ENCODE measurements at regions not wholly inside any gene's neighbourhood (a gene's known extent, or its start where the extent isn't known, plus 50 kb on each side); places are given as distances from the start of the nearest gene placed in this dataset.

DNA sequence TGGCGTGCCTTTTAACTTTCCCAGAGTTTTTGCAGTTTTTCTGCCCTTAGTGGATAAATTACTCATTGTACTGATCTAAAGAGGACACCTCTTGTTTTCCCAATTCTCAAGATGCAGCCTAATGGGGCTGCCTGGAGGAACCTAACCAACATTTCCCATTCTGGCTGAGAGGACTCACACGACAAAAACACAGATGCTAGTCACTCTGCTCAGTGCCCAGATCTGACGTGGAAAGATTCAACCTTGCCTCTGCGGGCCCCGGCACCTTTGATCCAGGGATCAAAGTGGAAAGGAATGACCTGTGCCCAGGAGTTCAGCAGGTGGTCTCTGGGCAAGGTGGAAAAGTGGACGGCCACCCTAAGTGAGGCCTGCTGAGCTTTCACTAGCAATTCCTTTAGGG is 162.4 kb upstream of the FMN2 start:
- H3K27me3 Mint-ChIP-seq, result no peaks in the 10 kb centered on the region
- ATAC-seq (no peak), DNase-seq (no peak)
- intact Hi-C loops (cut with micrococcal nuclease), result no loop called here
- TF ChIP-seq, protein P1, sequence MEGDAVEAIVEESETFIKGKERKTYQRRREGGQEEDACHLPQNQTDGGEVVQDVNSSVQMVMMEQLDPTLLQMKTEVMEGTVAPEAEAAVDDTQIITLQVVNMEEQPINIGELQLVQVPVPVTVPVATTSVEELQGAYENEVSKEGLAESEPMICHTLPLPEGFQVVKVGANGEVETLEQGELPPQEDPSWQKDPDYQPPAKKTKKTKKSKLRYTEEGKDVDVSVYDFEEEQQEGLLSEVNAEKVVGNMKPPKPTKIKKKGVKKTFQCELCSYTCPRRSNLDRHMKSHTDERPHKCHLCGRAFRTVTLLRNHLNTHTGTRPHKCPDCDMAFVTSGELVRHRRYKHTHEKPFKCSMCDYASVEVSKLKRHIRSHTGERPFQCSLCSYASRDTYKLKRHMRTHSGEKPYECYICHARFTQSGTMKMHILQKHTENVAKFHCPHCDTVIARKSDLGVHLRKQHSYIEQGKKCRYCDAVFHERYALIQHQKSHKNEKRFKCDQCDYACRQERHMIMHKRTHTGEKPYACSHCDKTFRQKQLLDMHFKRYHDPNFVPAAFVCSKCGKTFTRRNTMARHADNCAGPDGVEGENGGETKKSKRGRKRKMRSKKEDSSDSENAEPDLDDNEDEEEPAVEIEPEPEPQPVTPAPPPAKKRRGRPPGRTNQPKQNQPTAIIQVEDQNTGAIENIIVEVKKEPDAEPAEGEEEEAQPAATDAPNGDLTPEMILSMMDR (IDR thresholded peaks at IDR 0.05), result no peak
- no peaks in the 10 kb centered on the region for H3K4me1 Mint-ChIP-seq (ENCODE audit: low read depth)
- H3K9me3 Mint-ChIP-seq, result no peaks in the 10 kb centered on the region
- ChIA-PET CTCF (interaction anchor here (1.3 kb wide), 1 partner anchor 22 kb away, joined by 4 read pairs; no protein-coding TSS in a partner anchor), POLR2A (no interaction called here)
- H3K36me3 Mint-ChIP-seq (ENCODE audit: low read depth), result no peaks in the 10 kb centered on the region
- H3K4me3 Mint-ChIP-seq, result no peak overlapping the region
- H3K27ac Mint-ChIP-seq, result no peak overlapping the region

DNA sequence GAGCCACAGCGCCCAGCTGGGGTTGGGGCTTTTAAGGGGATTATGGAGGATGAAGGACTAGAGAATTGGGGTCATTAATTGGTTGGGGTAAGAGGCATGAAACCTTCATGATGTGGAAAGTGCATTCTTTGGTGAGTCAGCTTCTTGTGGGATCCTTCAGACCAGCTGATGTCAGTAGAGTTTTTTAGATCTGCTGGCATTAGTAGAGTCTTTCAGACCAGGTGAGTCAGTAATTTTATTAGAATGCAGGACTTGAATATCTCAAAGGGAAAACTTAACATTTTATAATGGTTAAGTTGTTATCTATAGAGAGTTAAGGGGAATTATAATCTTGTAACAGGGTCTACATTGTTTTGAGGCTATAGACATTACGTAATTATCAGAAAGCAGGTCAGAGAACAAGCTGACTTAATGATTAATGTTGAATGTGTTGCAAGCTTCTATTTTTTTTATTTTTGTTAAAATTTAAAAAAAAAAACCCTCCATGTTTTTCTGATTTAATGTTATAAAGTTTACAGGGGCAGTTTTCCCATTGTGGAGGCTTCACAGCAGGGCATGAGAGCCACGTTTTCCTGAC is 160.9 kb upstream of the FMN2 start:
- intact Hi-C loops (cut with micrococcal nuclease), result no loop called here
- H3K27me3 Mint-ChIP-seq, result no peaks in the 10 kb centered on the region
- ChIA-PET CTCF (no interaction called here), POLR2A (no interaction called here)
- DNase-seq, result no peak
- no peaks in the 10 kb centered on the region for H3K36me3 Mint-ChIP-seq (ENCODE audit: low read depth)
- no peak for ATAC-seq
- TF ChIP-seq, protein P1 (IDR thresholded peaks at IDR 0.05), result no peak
- no peaks in the 10 kb centered on the region for H3K4me1 Mint-ChIP-seq (ENCODE audit: low read depth)
- no peaks in the 10 kb centered on the region for H3K9me3 Mint-ChIP-seq
- H3K27ac Mint-ChIP-seq, result no peak overlapping the region
- H3K4me3 Mint-ChIP-seq, result no peak overlapping the region

DNA sequence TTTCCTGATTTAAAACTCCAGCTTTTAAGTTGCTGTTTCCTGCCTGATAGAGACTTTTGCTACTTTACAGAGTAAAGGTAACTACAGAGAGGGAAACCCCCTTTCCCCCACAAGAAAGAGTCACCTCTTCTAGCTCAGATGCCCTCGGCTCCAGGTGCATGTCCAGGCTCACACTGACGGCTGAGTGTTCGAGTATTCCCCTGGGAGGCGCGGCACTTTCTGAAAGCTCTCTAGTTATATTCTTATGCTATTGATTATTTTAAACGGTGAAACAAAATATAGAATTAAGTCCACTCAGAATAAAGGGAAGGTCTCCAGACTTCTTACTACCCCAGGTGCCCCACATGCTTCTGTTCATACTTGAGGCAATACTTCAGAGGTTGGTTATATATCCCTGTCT is 160.3 kb upstream of the FMN2 start:
- Mint-ChIP-seq H3K27ac (no peak overlapping the region), H3K9me3 (no peaks in the 10 kb centered on the region), H3K36me3 (ENCODE audit: low read depth) (no peaks in the 10 kb centered on the region), H3K4me3 (no peak overlapping the region), H3K4me1 (ENCODE audit: low read depth) (no peaks in the 10 kb centered on the region), H3K27me3 (no peaks in the 10 kb centered on the region)
- no peak for ATAC-seq
- intact Hi-C loops (cut with micrococcal nuclease), result no loop called here
- ChIA-PET CTCF (interaction anchor here (1.2 to 1.6 kb wide), 2 partner anchors 21 to 34 kb away, joined by 4 to 6 read pairs; no protein-coding TSS in a partner anchor), POLR2A (no interaction called here)
- DNase-seq, result no peak
- TF ChIP-seq, protein P1 (IDR thresholded peaks at IDR 0.05), result no peak

DNA sequence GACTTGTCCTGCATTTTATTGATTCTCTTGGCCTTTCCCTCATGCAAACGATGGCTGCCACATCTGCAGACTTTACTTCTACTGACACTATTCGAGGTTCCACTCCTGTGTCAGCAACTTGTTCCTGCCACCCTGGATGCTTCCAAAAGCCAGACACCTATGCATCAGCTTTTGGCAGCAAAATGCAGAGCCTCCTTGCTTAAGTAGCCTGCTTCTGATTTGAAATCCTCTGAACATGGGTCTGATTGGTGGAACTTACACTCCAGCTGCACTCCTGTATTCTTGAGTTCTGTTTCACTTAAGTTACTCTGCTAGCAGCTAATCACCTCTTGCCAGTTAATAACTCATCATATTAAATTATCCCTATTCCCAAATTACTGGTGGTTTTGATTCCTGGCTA is 152.1 kb upstream of the FMN2 start:
- Mint-ChIP-seq H3K27ac (no peak overlapping the region), H3K36me3 (ENCODE audit: low read depth) (no peaks in the 10 kb centered on the region), H3K9me3 (peaks cover 10% of the 10 kb centered on the region), H3K4me3 (no peak overlapping the region), H3K4me1 (ENCODE audit: low read depth) (no peaks in the 10 kb centered on the region), H3K27me3 (peaks cover 2% of the 10 kb centered on the region)
- ChIA-PET CTCF (interaction anchor here (1.1 kb wide), 1 partner anchor 11 kb away, joined by 4 read pairs; no protein-coding TSS in a partner anchor), POLR2A (no interaction called here)
- ATAC-seq (no peak), DNase-seq (no peak)
- intact Hi-C loops (cut with micrococcal nuclease), result no loop called here
- TF ChIP-seq, protein P1 (IDR thresholded peaks at IDR 0.05), result no peak

DNA sequence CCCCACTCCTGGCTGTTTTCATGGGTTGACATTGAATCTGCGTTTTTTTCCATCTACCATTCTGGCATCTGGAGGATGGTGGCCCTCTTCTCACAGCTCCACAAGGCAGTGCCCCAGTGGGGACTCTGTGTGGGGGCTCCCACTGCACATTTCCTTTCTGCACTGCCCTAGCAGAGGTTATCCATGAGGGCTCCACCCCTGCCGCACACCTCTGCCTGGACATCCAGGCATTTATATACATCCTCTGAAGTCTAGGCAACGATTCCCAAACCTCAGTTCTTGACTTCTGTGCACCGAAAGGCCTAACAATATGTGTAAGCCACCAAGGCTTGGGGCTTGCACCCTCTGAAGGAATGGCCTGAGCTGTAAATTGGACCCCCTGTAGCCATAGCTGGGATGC is 147.9 kb upstream of the FMN2 start:
- intact Hi-C loops (cut with micrococcal nuclease), result no loop called here
- ChIA-PET CTCF (interaction anchor here (0.7 kb wide), 1 partner anchor 14 kb away, joined by 4 read pairs; no protein-coding TSS in a partner anchor), POLR2A (no interaction called here)
- ATAC-seq (no peak), DNase-seq (no peak)
- Mint-ChIP-seq H3K27me3 (peaks cover 3% of the 10 kb centered on the region), H3K27ac (no peak overlapping the region), H3K9me3 (peaks cover 10% of the 10 kb centered on the region), H3K4me1 (ENCODE audit: low read depth) (no peaks in the 10 kb centered on the region), H3K36me3 (ENCODE audit: low read depth) (no peaks in the 10 kb centered on the region), H3K4me3 (no peak overlapping the region)
- TF ChIP-seq, protein P1 (IDR thresholded peaks at IDR 0.05), result no peak

Measured in activated CD8-positive, alpha-beta T cell treated with anti-CD3 and anti-CD28 coated beads for 36 hours (primary cell).